ENCODE measurements at regions not wholly inside any gene's neighbourhood (a gene's known extent, or its start where the extent isn't known, plus 50 kb on each side); places are given as distances from the start of the nearest gene placed in this dataset.

- TF ChIP-seq CTCF (IDR thresholded peaks at IDR 0.05): no peak
- no peak for TF ChIP-seq POLR2A (IDR thresholded peaks at IDR 0.05)
These were observed 117.6 kb downstream of the UTRN start for GRCh38 chr6:144402750-144403149.
